HepG2 (cell line): ENCODE measurements at regions not wholly inside any gene's neighbourhood (a gene's known extent, or its start where the extent isn't known, plus 50 kb on each side); places are given as distances from the start of the nearest gene placed in this dataset.

Experiments used
- ATAC-seq: fragments of 200-7000 bp; cut with Tn5 transposase; 3 replicates; pipeline ENCODE4 v1.9.1; 2020; ENCODE audit warnings: mild to moderate bottlenecking, moderate library complexity
- BruUV-seq: library from RNA; stranded (reverse); fragments of 400-500 nt; replicated peaks from 2 replicates; lab custom pipeline; 2021; lab: Mats Ljungman, UMichigan
- CTCF ChIA-PET: fragments of 300-600 bp; formaldehyde crosslinking; extraction: SDS; loops from one replicate; lab custom pipeline; 2021; ENCODE audit warnings: low total read pairs, inconsistent platforms, low intra/inter-chr PET ratio; lab: Yijun Ruan, JAX
- POLR2A ChIA-PET: fragments of 350-600 bp; sonication (Branson Sonifier 250); formaldehyde crosslinking; loops from one replicate; lab custom pipeline; 2020; ENCODE audit warnings: antibody characterized with exemption, inconsistent platforms; lab: Yijun Ruan, JAX
- DNase-seq: peaks from one replicate; pipeline ENCODE4 v3.0.0-alpha.2; 2015; ENCODE audit warnings: low spot score
- FAIRE-seq: peaks from 3 replicates; lab custom pipeline; 2011; peaks lifted over from hg19 to GRCh38; lab: Jason Lieb, UNC
- H2AFZ ChIP-seq: one replicate; pipeline ENCODE4 v1.6.1; 2011; ENCODE audit warnings: low read length, inconsistent platforms
- H3K27ac ChIP-seq: fragments of 300-600 bp; 3 replicates; pipeline ENCODE4 v1.8.0; 2011; ENCODE audit warnings: mixed run types, mild to moderate bottlenecking, mixed read lengths, low read length, inconsistent platforms; ENCODE audit not compliant: insufficient read depth; ENCODE audit errors: extremely low read length
- H3K27me3 ChIP-seq, 2 experiments: fragments of 200-600 bp in 1 of 2; 2 replicates in 1 of 2; 3 replicates in 1 of 2; pipeline versions ENCODE4 v1.6.0 to v1.8.0; 2011; ENCODE audit warnings: low read length in 2 of 2, mild to moderate bottlenecking in 2 of 2, moderate library complexity in 2 of 2, inconsistent platforms in 1 of 2; ENCODE audit not compliant: insufficient read depth in 2 of 2, control insufficient read depth in 1 of 2
- H3K36me3 ChIP-seq, 2 experiments: fragments of 200-600 bp in 1 of 2; replicated peaks in 1 of 2; 2 replicates in 1 of 2; 3 replicates in 1 of 2; pipeline versions ENCODE4 v1.5.1 to v1.8.0; 2011; ENCODE audit warnings: low read length in 2 of 2, inconsistent platforms in 1 of 2; ENCODE audit not compliant: insufficient read depth in 2 of 2, control insufficient read depth in 1 of 2
- H3K4me1 ChIP-seq: 2 replicates; pipeline ENCODE4 v1.5.1; 2012; ENCODE audit warnings: low read length, inconsistent platforms; ENCODE audit not compliant: insufficient read depth
- H3K4me2 ChIP-seq: 2 replicates; pipeline ENCODE4 v1.6.0; 2011; ENCODE audit warnings: low read depth, low read length, inconsistent platforms
- H3K4me3 ChIP-seq, 3 experiments: fragments of 200-600 bp in 1 of 3; sonication (generic), shearing (Covaris generic) in 1 of 3; replicated peaks in 1 of 3; 2 replicates each; pipeline ENCODE4 v1.5.1; 2011 to 2016; ENCODE audit warnings: low read length in 3 of 3, inconsistent platforms in 2 of 3, low read depth in 2 of 3, mild to moderate bottlenecking in 2 of 3, control low read depth in 1 of 3, mixed read lengths in 1 of 3; ENCODE audit not compliant: insufficient read depth in 1 of 3
- H3K79me2 ChIP-seq: one replicate; pipeline ENCODE4 v1.6.1; 2011; ENCODE audit warnings: low read length, inconsistent platforms; ENCODE audit not compliant: insufficient read depth
- H3K9ac ChIP-seq: 2 replicates; pipeline ENCODE4 v1.6.0; 2011; ENCODE audit warnings: mild to moderate bottlenecking, low read depth, low read length, inconsistent platforms; ENCODE audit not compliant: insufficient read depth
- H3K9me3 ChIP-seq: 2 replicates; pipeline ENCODE4 v1.5.1; 2012; ENCODE audit warnings: mild to moderate bottlenecking, low read length
- H4K20me1 ChIP-seq: 2 replicates; pipeline ENCODE4 v1.6.0; 2011; ENCODE audit warnings: inconsistent platforms, mild to moderate bottlenecking, low read length, moderate library complexity; ENCODE audit not compliant: insufficient read depth
- HNF4G ChIP-seq, 2 experiments: sonication (generic) in 1 of 2; formaldehyde crosslinking in 1 of 2; IDR thresholded peaks; 2 replicates each; pipeline versions ENCODE4 v1.4.0 to v1.6.1; 2011 to 2020; ENCODE audit warnings: borderline replicate concordance in 2 of 2, low read depth in 2 of 2, mild to moderate bottlenecking in 2 of 2, low read length in 1 of 2, missing genetic modification reagents in 1 of 2, moderate library complexity in 1 of 2
- IKZF4 ChIP-seq: sonication (generic); formaldehyde crosslinking; IDR thresholded peaks from 2 replicates; pipeline ENCODE4 v1.5.1; 2020; ENCODE audit warnings: borderline replicate concordance, mild to moderate bottlenecking, low read depth, missing genetic modification reagents; ENCODE audit errors: not compliant biosample characterization
- NR2C2 ChIP-seq: sonication (generic); formaldehyde crosslinking; IDR thresholded peaks from 2 replicates; pipeline ENCODE4 v1.4.0; 2020; ENCODE audit warnings: missing genetic modification reagents, mild to moderate bottlenecking, moderate library complexity, borderline replicate concordance
- ZMYM2 ChIP-seq: sonication (generic); formaldehyde crosslinking; IDR thresholded peaks from 2 replicates; pipeline ENCODE4 v1.8.0; 2022; ENCODE audit warnings: mild to moderate bottlenecking, missing genetic modification reagents
- ZNF557 ChIP-seq: sonication (generic); formaldehyde crosslinking; IDR thresholded peaks from 2 replicates; pipeline ENCODE4 v1.4.0; 2020; ENCODE audit warnings: missing genetic modification reagents
- ZNF615 ChIP-seq: sonication (generic); formaldehyde crosslinking; IDR thresholded peaks from 2 replicates; pipeline ENCODE4 v1.5.0; 2020; ENCODE audit warnings: mild to moderate bottlenecking, missing genetic modification reagents, borderline replicate concordance
- ZNF670 ChIP-seq: sonication (generic); formaldehyde crosslinking; IDR thresholded peaks from 2 replicates; pipeline ENCODE4 v1.8.0; 2022; ENCODE audit warnings: mild to moderate bottlenecking, missing genetic modification reagents, borderline replicate concordance
- WGBS: methylation state at CpG from one replicate; pipeline ENCODE4 v1.1.6; 2017; ENCODE audit warnings: low lambda C conversion rate; 5-methylcytosine and 5-hydroxymethylcytosine counted together
- in situ Hi-C: cut with HindIII; loops from 2 replicates; pipeline ENCODE4 v1.10.0; 2017; ENCODE audit warnings: low pct_unique_long_range_greater_than_20kb; ENCODE audit not compliant: extremely low pct_ligation_motif_present
- intact Hi-C: fragments of 100-400 bp; cut with micrococcal nuclease; formaldehyde crosslinking; loops from one replicate; pipeline ENCODE4 v1.10.0; 2022; ENCODE audit not compliant: unreplicated experiment
- TF ChIP-seq, protein P1 (sequence below): IDR thresholded peaks from 2 replicates; pipeline ENCODE4 v1.6.1; 2012; ENCODE audit warnings: low read length, improper control_type of control experiment
- TF ChIP-seq, protein P2 (sequence below): IDR thresholded peaks from 2 replicates; pipeline ENCODE4 v1.6.1; 2012; ENCODE audit warnings: inconsistent platforms
- TF ChIP-seq, protein P3 (sequence below): sonication (generic); formaldehyde crosslinking; IDR thresholded peaks from 2 replicates; pipeline ENCODE4 v1.9.0; 2022; ENCODE audit warnings: low read depth, missing genetic modification reagents
- TF ChIP-seq, protein P4 (sequence below): sonication (generic); formaldehyde crosslinking; IDR thresholded peaks from 2 replicates; pipeline ENCODE4 v1.4.0; 2020; ENCODE audit warnings: missing genetic modification reagents

DNA sequence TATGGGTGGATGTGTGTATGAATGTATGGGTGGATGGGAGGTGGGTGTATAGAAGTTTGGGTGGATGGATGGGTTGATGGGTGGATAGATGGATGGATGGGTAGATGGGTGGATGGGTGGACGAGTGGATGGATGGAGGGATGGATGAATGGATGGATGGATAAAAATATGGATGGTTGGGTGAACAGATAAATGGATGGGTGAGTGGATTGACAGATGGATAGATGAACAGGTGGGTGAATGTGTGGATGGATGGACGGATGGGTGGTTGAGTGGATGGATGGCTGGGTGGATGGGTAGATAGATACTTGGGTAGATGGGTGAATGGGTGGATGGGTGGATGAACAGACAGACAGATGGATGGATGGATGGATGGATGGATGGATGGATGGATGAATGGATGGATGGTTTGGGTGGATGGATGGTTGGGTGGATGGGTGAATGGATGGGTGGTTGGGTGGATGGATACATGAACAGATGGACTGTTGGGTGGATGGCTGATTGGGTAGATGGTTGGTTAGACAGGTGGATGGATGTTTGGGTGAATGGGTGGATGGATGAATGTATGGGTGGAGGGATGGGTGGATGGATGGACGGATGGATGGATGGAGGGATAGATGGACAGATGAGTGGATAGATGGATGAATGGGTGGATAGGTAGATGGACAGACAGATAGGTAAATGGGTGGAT lies 166.8 kb downstream of the IRX2 start:
- H2AFZ ChIP-seq: no peak overlapping the region
- no peak overlapping the region for H3K27ac ChIP-seq
- CTCF ChIA-PET: no interaction called here
- no peaks in the 10 kb centered on the region for H3K4me1 ChIP-seq
- no peaks in the 10 kb centered on the region for H4K20me1 ChIP-seq
- no TSS peak for BruUV-seq
- FAIRE-seq (no peak), ATAC-seq (no peak), DNase-seq (no peak)
- H3K79me2 ChIP-seq: no peaks in the 10 kb centered on the region
- H3K9ac ChIP-seq: no peak overlapping the region
- in situ Hi-C loops (no loop called here), intact Hi-C loops (no loop called here)
- TF ChIP-seq, protein P1, sequence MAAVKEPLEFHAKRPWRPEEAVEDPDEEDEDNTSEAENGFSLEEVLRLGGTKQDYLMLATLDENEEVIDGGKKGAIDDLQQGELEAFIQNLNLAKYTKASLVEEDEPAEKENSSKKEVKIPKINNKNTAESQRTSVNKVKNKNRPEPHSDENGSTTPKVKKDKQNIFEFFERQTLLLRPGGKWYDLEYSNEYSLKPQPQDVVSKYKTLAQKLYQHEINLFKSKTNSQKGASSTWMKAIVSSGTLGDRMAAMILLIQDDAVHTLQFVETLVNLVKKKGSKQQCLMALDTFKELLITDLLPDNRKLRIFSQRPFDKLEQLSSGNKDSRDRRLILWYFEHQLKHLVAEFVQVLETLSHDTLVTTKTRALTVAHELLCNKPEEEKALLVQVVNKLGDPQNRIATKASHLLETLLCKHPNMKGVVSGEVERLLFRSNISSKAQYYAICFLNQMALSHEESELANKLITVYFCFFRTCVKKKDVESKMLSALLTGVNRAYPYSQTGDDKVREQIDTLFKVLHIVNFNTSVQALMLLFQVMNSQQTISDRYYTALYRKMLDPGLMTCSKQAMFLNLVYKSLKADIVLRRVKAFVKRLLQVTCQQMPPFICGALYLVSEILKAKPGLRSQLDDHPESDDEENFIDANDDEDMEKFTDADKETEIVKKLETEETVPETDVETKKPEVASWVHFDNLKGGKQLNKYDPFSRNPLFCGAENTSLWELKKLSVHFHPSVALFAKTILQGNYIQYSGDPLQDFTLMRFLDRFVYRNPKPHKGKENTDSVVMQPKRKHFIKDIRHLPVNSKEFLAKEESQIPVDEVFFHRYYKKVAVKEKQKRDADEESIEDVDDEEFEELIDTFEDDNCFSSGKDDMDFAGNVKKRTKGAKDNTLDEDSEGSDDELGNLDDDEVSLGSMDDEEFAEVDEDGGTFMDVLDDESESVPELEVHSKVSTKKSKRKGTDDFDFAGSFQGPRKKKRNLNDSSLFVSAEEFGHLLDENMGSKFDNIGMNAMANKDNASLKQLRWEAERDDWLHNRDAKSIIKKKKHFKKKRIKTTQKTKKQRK: no peak
- TF ChIP-seq, protein P2, sequence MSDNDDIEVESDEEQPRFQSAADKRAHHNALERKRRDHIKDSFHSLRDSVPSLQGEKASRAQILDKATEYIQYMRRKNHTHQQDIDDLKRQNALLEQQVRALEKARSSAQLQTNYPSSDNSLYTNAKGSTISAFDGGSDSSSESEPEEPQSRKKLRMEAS: no peak
- TF ChIP-seq ZNF670 (CRISPR knock-in tag) (no peak), NR2C2 (CRISPR knock-in tag) (no peak), ZMYM2 (CRISPR knock-in tag) (no peak), ZNF557 (CRISPR knock-in tag) (no peak), IKZF4 (CRISPR knock-in tag) (no peak), HNF4G (IDR thresholded peaks at IDR 0.05; ENCODE audit: borderline replicate concordance, low read depth, low read length) (no peak), HNF4G (CRISPR knock-in tag; IDR thresholded peaks at IDR 0.05; ENCODE audit: borderline replicate concordance, low read depth) (no peak), ZNF615 (CRISPR knock-in tag) (no peak)
- TF ChIP-seq, protein P3, sequence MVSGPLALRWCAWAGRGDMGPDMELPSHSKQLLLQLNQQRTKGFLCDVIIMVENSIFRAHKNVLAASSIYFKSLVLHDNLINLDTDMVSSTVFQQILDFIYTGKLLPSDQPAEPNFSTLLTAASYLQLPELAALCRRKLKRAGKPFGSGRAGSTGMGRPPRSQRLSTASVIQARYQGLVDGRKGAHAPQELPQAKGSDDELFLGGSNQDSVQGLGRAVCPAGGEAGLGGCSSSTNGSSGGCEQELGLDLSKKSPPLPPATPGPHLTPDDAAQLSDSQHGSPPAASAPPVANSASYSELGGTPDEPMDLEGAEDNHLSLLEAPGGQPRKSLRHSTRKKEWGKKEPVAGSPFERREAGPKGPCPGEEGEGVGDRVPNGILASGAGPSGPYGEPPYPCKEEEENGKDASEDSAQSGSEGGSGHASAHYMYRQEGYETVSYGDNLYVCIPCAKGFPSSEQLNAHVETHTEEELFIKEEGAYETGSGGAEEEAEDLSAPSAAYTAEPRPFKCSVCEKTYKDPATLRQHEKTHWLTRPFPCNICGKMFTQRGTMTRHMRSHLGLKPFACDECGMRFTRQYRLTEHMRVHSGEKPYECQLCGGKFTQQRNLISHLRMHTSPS (CRISPR knock-in tag): no peak
- TF ChIP-seq, protein P4, sequence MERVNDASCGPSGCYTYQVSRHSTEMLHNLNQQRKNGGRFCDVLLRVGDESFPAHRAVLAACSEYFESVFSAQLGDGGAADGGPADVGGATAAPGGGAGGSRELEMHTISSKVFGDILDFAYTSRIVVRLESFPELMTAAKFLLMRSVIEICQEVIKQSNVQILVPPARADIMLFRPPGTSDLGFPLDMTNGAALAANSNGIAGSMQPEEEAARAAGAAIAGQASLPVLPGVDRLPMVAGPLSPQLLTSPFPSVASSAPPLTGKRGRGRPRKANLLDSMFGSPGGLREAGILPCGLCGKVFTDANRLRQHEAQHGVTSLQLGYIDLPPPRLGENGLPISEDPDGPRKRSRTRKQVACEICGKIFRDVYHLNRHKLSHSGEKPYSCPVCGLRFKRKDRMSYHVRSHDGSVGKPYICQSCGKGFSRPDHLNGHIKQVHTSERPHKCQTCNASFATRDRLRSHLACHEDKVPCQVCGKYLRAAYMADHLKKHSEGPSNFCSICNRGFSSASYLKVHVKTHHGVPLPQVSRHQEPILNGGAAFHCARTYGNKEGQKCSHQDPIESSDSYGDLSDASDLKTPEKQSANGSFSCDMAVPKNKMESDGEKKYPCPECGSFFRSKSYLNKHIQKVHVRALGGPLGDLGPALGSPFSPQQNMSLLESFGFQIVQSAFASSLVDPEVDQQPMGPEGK (CRISPR knock-in tag): no peak
- H3K27me3 ChIP-seq: no peaks in the 10 kb centered on the region
- no peak overlapping the region for H3K4me3 ChIP-seq
- H3K4me2 ChIP-seq: no peak overlapping the region
- no peaks in the 10 kb centered on the region for H3K36me3 ChIP-seq
- POLR2A ChIA-PET: no interaction called here
- H3K9me3 ChIP-seq: peaks cover 23% of the 10 kb centered on the region
- WGBS: 8% methylated on average over 3 of the region's 3 CpGs
